ENCODE measurements at regions not wholly inside any gene's neighbourhood (a gene's known extent, or its start where the extent isn't known, plus 50 kb on each side); places are given as distances from the start of the nearest gene placed in this dataset.

GRCh38 chr5:136522217-136522956 is 157.0 kb upstream of the TRPC7 start:
- Histone ChIP-seq H3K9me3 (ENCODE audit: low read length) (no peaks in the 10 kb centered on the region), H3K4me3 (ENCODE audit: low read length) (no peak overlapping the region), H3K36me3 (ENCODE audit: insufficient read depth, low read length) (no peaks in the 10 kb centered on the region), H4K20me1 (ENCODE audit: insufficient read depth) (no peaks in the 10 kb centered on the region), H3K27ac (ENCODE audit: low read length) (no peak overlapping the region), H3K27me3 (ENCODE audit: insufficient read depth, low read depth, low read length) (no peaks in the 10 kb centered on the region), H3K79me2 (replicated peaks; ENCODE audit: insufficient read depth, low read length) (no peaks in the 10 kb centered on the region), H3F3A (ENCODE audit: insufficient read depth, low read length, poor library complexity, severe bottlenecking) (no peaks in the 10 kb centered on the region), H3K4me2 (ENCODE audit: low read length) (no peak overlapping the region), H2AFZ (ENCODE audit: low read depth, low read length) (no peak overlapping the region), H3K9me2 (ENCODE audit: insufficient read depth, low read length) (no peaks in the 10 kb centered on the region), H3K9ac (ENCODE audit: low read length) (no peak overlapping the region)
- no peak for TF ChIP-seq TAF1 (IDR thresholded peaks at IDR 0.05; ENCODE audit: low read depth)
- no peak for TF ChIP-seq CTCF (IDR thresholded peaks at IDR 0.05; ENCODE audit: poor library complexity, severe bottlenecking)
- TF ChIP-seq MXI1 (conservative IDR thresholded peaks at IDR 0.05; ENCODE audit: poor library complexity, severe bottlenecking) = no peak
- no peak for TF ChIP-seq RAD21 (conservative IDR thresholded peaks at IDR 0.05)
- no peak for TF ChIP-seq SMC3 (conservative IDR thresholded peaks at IDR 0.05; ENCODE audit: poor library complexity)
- no peak for TF ChIP-seq POLR2AphosphoS5 (IDR thresholded peaks at IDR 0.05)
- TF ChIP-seq REST (IDR thresholded peaks at IDR 0.05; ENCODE audit: borderline replicate concordance) = no peak
- TF ChIP-seq EP300 (conservative IDR thresholded peaks at IDR 0.05; ENCODE audit: poor library complexity, severe bottlenecking) = no peak
- no peak for TF ChIP-seq EZH2 (IDR thresholded peaks at IDR 0.05; ENCODE audit: borderline replicate concordance, insufficient read depth, low read length, poor library complexity, severe bottlenecking)

GRCh38 chr5:136521696-136522095 is 156.4 kb upstream of the TRPC7 start:
- H3K27me3 ChIP-seq (ENCODE audit: insufficient read depth, low read depth, low read length) = no peaks in the 10 kb centered on the region
- H3K27ac ChIP-seq (ENCODE audit: low read length) = no peak overlapping the region
- TF ChIP-seq SMC3 (conservative IDR thresholded peaks at IDR 0.05; ENCODE audit: poor library complexity) (no peak), EP300 (conservative IDR thresholded peaks at IDR 0.05; ENCODE audit: poor library complexity, severe bottlenecking) (no peak), RAD21 (conservative IDR thresholded peaks at IDR 0.05) (no peak), CTCF (IDR thresholded peaks at IDR 0.05; ENCODE audit: poor library complexity, severe bottlenecking) (no peak)
- no peak overlapping the region for H3K4me2 ChIP-seq (ENCODE audit: low read length)
- no peak overlapping the region for H3K9ac ChIP-seq (ENCODE audit: low read length)
- H3K36me3 ChIP-seq (ENCODE audit: insufficient read depth, low read length) = no peaks in the 10 kb centered on the region
- no peaks in the 10 kb centered on the region for H4K20me1 ChIP-seq (ENCODE audit: insufficient read depth)
- H2AFZ ChIP-seq (ENCODE audit: low read depth, low read length) = no peak overlapping the region
- H3K79me2 ChIP-seq (replicated peaks; ENCODE audit: insufficient read depth, low read length) = no peaks in the 10 kb centered on the region
- no peaks in the 10 kb centered on the region for H3K9me2 ChIP-seq (ENCODE audit: insufficient read depth, low read length)
- H3K9me3 ChIP-seq (ENCODE audit: low read length) = no peaks in the 10 kb centered on the region
- H3K4me3 ChIP-seq (ENCODE audit: low read length) = no peak overlapping the region
- H3F3A ChIP-seq (ENCODE audit: insufficient read depth, low read length, poor library complexity, severe bottlenecking) = no peaks in the 10 kb centered on the region

Data from neural cell (in vitro differentiated cells).